ENCODE measurements at regions not wholly inside any gene's neighbourhood (a gene's known extent, or its start where the extent isn't known, plus 50 kb on each side); places are given as distances from the start of the nearest gene placed in this dataset.

DNA sequence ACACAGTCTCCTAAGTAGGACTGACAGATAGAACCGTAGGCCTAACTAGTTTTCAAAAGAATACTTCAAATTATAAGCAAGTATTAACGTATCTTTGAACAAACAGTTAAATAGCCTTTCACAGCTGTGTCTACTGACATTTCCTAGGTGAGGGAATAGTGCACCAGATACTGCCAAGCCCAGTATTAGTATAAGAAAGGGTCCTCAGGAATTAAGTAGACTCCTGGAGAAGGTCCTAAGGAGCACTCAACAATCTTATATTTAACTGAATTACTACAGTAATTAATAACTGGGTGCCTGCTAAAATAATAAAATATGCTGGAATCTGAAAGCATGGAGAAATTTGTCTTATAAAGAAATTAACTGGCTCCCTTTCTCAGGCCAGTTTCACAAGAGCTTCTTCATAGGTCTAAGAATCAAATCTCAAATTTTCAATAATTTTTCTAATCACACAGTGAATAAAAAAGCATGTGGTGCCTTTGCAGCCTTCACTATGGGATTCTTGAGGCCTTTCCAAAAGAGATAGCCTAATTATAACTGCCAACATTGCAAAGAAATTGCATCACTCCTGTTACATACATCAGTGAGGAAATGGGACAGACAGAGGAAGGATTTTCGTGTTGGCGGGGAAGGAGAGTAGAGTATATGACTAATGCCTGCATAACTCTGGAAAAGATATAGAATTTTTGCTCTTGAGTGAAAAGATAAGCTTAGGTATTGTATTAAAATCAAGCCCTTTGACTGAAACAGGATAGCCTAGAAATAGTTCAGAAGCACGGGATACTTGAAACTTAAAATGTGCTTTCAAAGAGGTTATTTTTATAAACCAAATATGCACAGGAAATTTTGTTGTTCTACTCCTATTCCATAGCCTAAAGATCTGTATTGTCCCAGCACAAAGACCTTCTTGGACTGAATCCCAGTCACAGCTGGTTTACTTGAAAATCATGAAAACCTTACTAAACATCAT is 228.6 kb upstream of the STK17B start:
- no peak for DNase-seq (ENCODE audit: low read depth)

- DNase-seq (ENCODE audit: low read depth), result no peak
These were observed 232.1 kb upstream of the STK17B start for GRCh38 chr2:196403471-196403870.

DNA sequence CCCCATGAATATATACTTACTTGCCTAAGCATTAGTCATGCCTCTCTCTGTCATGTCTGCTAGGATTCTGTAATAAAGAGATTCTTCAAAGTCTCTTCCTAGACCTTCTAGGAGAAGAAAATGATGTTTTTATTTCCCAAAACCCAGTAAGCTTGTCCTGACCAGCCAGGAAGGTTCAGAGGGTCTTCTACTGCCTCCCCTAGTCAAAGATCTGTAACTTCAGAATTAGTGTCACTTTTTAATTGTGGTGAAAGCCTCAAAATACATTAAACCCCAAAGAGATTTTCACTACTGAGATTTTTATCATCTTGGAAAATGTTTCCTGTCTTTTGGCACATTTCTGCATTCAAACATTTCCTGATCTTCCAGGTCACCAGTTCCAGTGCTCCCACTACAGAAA is 232.9 kb upstream of the STK17B start:
- no peak for DNase-seq (ENCODE audit: low read depth)

DNA sequence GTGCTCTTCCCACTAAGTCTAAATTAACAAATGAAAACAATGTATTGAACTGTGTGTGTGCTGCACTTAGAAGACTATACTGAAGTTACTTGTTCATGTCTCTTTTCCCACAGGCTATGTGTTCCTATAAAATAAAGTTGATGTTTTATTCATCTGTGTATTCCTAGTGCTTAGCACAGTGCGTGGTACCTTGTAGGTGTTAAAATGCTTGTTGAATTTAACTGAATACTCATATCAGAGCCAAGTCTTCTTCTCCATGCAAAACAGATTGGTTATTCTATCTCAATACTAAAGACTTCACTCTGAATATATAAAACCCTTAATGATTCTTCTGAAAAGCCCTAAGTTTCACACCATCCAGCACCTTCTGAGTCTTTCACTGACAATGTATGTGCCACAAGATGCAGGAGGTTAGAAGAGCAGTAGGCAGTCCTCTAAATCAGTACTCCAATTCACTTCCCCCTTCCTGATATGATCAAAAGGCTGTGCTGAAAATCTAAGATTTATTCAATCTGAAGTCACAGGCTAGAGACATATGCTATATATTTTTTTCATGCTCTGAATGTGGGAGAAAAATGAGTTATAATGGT is 231.7 kb upstream of the CCDC150 start:
- no peak for DNase-seq (ENCODE audit: low read depth)

DNA sequence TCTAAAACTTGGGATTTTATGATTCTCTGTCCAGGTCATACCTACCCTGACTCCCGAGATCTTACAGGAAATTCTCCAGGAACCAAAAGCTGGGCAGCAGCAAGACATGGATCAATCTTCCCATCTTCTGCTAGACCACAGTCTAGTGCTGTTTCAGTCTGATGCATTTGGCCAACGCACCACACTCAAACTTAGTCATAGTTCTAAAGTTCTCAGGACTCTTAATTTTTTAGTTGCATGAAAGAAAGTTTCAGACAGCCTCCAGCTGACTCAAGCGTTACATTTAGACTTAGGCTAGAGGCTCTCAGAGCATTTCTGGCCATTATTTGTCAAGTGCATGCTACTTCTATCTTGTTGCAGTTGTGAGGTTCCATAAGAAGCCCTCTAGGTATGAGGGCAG is 230.1 kb upstream of the CCDC150 start:
- DNase-seq (ENCODE audit: low read depth), result no peak

DNA sequence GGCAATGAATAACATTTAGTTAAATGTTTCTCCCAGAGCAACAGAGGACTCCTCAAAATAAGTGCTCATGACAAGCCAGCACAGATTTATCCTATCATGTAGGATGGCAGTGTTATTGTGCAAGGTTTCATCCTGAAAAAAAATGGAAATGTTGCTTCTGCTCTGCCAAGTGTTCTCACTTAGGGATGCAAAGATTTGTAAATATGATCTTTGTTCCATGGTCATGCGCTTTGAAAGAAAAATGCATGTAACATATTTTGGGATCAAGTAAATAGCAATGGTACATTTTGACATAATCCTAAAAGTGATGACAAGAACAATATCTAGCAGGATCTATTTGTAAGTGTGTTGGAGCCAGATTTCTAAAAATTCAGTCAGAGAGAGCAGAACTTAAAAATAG is 229.5 kb upstream of the CCDC150 start:
- DNase-seq (ENCODE audit: low read depth), result no peak

DNA sequence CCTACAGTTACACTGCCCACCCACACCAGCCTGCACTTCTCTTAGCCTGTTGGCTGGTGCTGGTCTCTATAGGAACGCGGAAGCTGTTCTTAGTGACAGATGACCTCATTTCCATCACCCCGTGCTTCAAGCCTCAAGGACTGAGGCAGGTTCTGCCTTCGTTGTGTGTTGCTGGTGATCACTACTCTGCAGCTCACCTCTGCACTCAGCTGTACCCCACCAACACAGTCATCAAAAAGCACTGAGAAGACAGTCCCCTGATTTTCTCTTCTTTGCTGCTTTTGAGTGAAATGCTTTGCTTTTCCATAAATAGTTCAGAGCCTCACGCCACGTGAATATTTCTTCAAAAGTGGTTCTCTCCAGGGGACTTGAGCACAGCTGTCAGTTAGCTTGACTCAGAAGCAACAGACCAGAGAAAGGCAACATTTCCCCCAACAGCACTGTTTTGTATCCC is 225.7 kb upstream of the CCDC150 start:
- DNase-seq (ENCODE audit: low read depth), result no peak

- no peak for DNase-seq (ENCODE audit: low read depth)
These were observed 224.1 kb upstream of the CCDC150 start for GRCh38 chr2:196415384-196415783.

GRCh38 chr2:196420143-196420542 is 219.4 kb upstream of the CCDC150 start:
- no peak for DNase-seq (ENCODE audit: low read depth)

- DNase-seq (ENCODE audit: low read depth), result no peak
These were observed 217.6 kb upstream of the CCDC150 start for GRCh38 chr2:196421880-196422279.

DNA sequence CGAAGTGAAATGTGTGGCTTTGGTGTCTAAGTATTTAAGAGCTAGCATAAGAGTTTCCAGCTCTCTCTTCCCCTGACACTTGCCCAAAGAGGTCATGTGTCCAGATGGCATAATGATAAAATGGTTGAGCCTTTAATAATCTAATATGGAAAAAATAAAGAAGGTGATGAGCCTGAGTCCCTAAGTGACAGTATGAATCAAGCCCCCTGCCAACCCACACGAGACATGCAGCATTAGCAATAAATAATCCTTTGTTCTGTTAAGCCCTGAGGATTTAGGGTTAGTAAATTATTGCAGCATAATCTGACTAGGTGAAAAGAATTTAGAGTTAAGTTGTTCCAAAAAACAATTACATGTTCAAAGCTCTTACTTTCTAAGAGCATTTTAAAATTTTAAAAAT is 217.2 kb upstream of the CCDC150 start:
- DNase-seq (ENCODE audit: low read depth), result no peak

- DNase-seq (ENCODE audit: low read depth), result no peak
These were observed 213.4 kb upstream of the CCDC150 start for GRCh38 chr2:196426122-196426521.

DNA sequence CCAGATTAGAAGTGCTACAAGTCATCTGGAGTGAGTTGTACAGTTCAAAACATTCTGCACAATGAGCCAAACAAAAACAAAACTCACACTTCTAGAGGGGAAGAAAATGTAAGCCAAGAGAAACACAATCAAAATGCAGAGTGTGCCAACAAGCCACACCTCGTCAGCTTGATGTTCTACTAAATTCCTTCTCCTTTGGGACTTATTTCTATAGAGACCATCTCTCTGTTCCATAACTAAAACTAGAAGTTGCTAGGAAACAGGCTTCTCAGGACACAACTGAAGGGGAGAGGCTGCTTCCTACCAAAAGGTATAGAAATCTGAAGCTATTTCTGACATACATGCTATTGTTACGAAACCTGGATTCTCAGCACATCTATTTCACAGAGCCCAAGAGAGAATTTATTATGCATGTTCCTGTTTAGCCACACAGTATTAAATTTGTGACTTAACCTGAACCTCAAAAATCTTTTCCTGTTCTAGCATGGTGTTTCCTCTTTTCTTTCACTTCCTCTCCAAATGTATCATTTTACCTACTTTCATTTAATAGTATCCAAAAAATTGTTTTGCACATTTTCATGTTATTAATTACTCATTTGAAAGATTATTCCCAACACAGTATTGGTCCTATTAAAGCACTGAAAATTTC is 211.4 kb upstream of the CCDC150 start:
- DNase-seq (ENCODE audit: low read depth), result no peak

DNA sequence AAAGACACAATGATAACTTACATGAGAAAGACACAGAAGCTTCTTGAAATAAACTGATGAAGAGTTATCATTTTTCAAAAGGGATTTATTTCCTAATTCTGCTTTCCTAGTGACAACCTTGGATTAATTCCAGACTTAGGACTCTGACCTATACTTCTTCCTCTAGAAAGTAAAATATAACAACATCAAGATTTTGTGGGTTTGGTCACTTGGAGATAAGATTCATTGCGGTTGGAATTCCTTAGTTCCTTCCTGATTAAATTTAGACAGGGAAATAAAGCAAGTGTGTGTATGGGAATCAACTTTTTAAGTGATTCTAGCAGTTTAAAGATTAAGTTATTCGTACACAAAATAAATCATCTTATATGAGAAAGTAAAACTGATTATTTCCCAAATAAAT is 208.4 kb upstream of the CCDC150 start:
- no peak for DNase-seq (ENCODE audit: low read depth)

GRCh38 chr2:196431957-196432356 is 207.6 kb upstream of the CCDC150 start:
- no peak for DNase-seq (ENCODE audit: low read depth)

- no peak for DNase-seq (ENCODE audit: low read depth)
These were observed 206.4 kb upstream of the CCDC150 start for GRCh38 chr2:196433116-196433515.

- no peak for DNase-seq (ENCODE audit: low read depth)
These were observed 205.3 kb upstream of the CCDC150 start for GRCh38 chr2:196434217-196434616.

GRCh38 chr2:196435189-196435588 is 204.3 kb upstream of the CCDC150 start:
- DNase-seq (ENCODE audit: low read depth), result no peak

- DNase-seq (ENCODE audit: low read depth), result no peak
These were observed 201.9 kb upstream of the CCDC150 start for GRCh38 chr2:196437626-196438025.

DNA sequence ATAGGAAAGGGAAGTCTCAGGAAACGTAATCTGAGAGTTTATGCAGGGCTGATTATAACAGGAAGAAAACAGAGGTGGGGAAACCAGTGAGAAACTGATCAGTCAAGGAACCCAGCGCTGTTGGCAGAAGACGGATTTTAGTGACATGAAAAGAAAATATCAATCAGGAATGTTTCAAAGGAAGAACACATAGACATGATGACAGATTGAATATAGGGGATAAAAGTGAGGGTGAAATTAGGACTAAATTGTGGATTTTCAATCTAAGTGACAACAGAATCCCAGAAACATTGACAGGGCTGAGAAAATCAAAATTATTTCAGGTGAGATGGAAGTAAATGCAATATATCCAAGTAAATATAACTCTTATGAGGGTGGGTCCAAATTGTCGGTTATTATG is 199.8 kb upstream of the CCDC150 start:
- DNase-seq (ENCODE audit: low read depth), result no peak

DNA sequence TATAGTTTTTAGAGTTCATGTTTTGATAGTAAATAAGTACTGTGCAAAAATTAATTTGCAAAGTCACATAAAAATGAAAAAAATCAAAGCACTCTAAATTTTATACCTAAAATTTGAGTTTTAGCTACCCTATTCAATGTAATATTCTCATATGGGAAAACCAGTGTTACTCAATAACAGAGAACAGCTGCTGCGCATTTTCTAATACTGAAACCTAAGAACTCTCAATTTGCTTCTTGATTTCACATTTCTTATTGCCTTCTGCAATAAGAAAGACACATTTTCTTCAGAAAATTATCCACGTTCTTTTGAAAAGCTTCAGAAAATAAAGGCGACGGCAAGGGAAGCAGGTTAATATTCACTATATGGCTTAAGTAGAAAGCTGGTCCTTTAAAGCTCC is 199.1 kb upstream of the CCDC150 start:
- DNase-seq (ENCODE audit: low read depth), result no peak

DNA sequence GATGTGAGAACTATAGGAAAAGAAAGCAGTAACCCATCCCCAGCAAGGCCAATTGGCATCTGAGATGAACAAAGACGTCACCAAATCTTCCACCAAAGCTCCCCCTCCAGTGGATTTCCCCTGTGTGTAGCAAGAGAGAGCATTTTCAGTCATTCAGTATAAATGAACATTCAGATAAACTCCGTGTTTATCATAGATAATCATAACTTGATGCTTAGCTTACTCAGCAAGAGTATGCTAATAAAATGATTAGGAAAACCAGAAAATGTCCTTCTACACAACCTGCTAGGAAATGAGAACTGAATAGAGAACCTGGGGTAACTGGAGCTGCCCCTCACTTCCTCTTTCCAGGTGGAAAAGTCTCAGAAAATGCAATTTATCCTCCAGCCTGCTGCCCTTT is 198.0 kb upstream of the CCDC150 start:
- DNase-seq (ENCODE audit: low read depth), result no peak

GRCh38 chr2:196442211-196442610 is 197.3 kb upstream of the CCDC150 start:
- DNase-seq (ENCODE audit: low read depth), result no peak

All from stimulated activated CD8-positive, alpha-beta memory T cell treated with anti-CD3 and anti-CD28 coated beads, Interleukin-7, amount 100 ng/mL, for 24 hours (primary cell).